Fibroblast of lung (primary cell): ENCODE measurements at regions not wholly inside any gene's neighbourhood (a gene's known extent, or its start where the extent isn't known, plus 50 kb on each side); places are given as distances from the start of the nearest gene placed in this dataset.

ENCODE experiments used
- CTCF ChIP-seq, 2 donors: IDR thresholded peaks in 1 of 2; conservative IDR thresholded peaks in 1 of 2; 1 replicate in 1 of 2; 2 replicates in 1 of 2; pipeline ENCODE4 v1.5.1; 2011 to 2012; ENCODE audit warnings: low read length in 2 of 2, control low read depth in 1 of 2, inconsistent platforms in 1 of 2, low read depth in 1 of 2, mild to moderate bottlenecking in 1 of 2
- EZH2 ChIP-seq: IDR thresholded peaks from 2 replicates; pipeline ENCODE4 v1.5.1; 2012; ENCODE audit warnings: low read length, control low read depth, mild to moderate bottlenecking; ENCODE audit errors: missing control alignments

GRCh38 chr17:63124958-63125357, 158.9 kb downstream of the TANC2 start:
- no peak for TF ChIP-seq CTCF (conservative IDR thresholded peaks at IDR 0.05 in 1 of 2, IDR thresholded peaks at IDR 0.05 in 1 of 2; ENCODE audit: low read depth in 1 of 2, low read length in 2 of 2)
- no peak for TF ChIP-seq EZH2
